ENCODE measurements at regions not wholly inside any gene's neighbourhood (a gene's known extent, or its start where the extent isn't known, plus 50 kb on each side); places are given as distances from the start of the nearest gene placed in this dataset.

DNA sequence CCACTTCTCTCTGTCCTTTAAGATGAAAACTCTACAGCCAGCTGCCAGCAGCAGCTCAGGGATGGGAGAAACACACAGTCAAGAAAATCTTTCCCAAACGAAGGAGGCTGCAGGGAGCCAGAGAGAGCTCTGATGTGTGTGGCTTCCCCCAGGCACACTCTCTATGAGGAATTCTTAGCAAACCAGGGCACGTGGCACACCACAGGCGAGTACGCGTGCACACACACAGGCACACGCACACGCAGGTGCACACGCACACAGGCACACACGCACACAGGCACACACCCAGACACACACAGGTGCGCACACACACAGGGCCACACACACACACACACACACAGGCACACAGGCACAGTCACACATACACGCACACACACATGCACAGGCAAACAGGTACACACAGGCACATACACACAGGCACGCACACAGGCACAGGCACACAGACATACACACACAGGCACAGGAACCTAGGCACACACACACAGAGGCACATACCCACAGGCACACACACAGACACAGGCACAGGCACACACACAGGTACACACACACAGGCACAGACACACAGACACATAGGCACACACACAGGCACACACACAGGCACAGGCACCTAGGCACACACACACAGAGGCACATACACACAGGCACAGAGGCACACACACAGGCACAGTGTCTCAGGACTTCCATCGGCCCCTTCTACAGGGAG, 91.5 kb upstream of the ATP2B2 start:
- Histone ChIP-seq H3K9me3 (ENCODE audit: low read length) (no peaks in the 10 kb centered on the region), H4K20me1 (ENCODE audit: insufficient read depth, low read length) (no peaks in the 10 kb centered on the region), H3K27ac (ENCODE audit: low read depth, low read length, poor library complexity, severe bottlenecking) (no peak overlapping the region), H3K4me2 (ENCODE audit: low read length) (no peak overlapping the region), H3K9me2 (ENCODE audit: insufficient read depth, low read length) (no peaks in the 10 kb centered on the region), H2AFZ (ENCODE audit: low read length) (no peak overlapping the region), H3K79me2 (ENCODE audit: insufficient read depth, low read depth, low read length) (no peaks in the 10 kb centered on the region), H3K36me3 (ENCODE audit: insufficient read depth, low read length) (no peaks in the 10 kb centered on the region), H3K4me1 (ENCODE audit: insufficient read depth, low read length, poor library complexity, severe bottlenecking) (peaks cover 5% of the 10 kb centered on the region), H3K4me3 (ENCODE audit: low read depth, low read length, poor library complexity, severe bottlenecking) (no peak overlapping the region)
- TF ChIP-seq, protein P1, sequence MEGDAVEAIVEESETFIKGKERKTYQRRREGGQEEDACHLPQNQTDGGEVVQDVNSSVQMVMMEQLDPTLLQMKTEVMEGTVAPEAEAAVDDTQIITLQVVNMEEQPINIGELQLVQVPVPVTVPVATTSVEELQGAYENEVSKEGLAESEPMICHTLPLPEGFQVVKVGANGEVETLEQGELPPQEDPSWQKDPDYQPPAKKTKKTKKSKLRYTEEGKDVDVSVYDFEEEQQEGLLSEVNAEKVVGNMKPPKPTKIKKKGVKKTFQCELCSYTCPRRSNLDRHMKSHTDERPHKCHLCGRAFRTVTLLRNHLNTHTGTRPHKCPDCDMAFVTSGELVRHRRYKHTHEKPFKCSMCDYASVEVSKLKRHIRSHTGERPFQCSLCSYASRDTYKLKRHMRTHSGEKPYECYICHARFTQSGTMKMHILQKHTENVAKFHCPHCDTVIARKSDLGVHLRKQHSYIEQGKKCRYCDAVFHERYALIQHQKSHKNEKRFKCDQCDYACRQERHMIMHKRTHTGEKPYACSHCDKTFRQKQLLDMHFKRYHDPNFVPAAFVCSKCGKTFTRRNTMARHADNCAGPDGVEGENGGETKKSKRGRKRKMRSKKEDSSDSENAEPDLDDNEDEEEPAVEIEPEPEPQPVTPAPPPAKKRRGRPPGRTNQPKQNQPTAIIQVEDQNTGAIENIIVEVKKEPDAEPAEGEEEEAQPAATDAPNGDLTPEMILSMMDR (conservative IDR thresholded peaks at IDR 0.05; ENCODE audit: low read length): no peak
- no peak for TF ChIP-seq EZH2phosphoT487 (IDR thresholded peaks at IDR 0.05; ENCODE audit: borderline replicate concordance, low read depth, low read length)
- CTCF ChIA-PET (ENCODE audit: unreplicated experiment): no interaction called here
- POLR2A ChIA-PET: no interaction called here
- intact Hi-C loops (cut with micrococcal nuclease; ENCODE audit: unreplicated experiment): no loop called here
- no peak for DNase-seq (ENCODE audit: low spot score)
- BruUV-seq (replicated peaks): no TSS peak

DNA sequence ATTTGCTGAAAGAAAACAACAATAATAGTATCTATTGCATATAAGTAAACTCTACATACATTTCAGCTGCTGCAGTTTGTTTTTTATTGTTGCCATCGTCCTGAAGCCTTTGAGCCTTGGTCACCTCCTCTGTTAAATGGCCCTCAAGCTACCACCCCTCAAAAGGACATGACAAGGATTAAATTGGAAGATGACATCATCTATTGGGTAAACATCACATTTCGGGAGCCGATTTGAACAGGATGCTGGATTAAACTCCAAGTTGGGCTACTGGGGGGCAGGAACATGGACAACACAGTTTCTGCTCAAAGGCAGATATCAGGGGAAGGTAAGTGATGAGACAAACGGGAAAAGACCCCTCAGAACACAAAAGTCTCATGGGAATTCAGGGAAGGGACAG, 92.3 kb upstream of the ATP2B2 start:
- CTCF ChIA-PET (ENCODE audit: unreplicated experiment): no interaction called here
- BruUV-seq (replicated peaks): no TSS peak
- no peak for TF ChIP-seq EZH2phosphoT487 (IDR thresholded peaks at IDR 0.05; ENCODE audit: borderline replicate concordance, low read depth, low read length)
- TF ChIP-seq, protein P1 (conservative IDR thresholded peaks at IDR 0.05; ENCODE audit: low read length): no peak
- Histone ChIP-seq H3K9me3 (ENCODE audit: low read length) (no peaks in the 10 kb centered on the region), H3K4me2 (ENCODE audit: low read length) (no peak overlapping the region), H3K9me2 (ENCODE audit: insufficient read depth, low read length) (no peaks in the 10 kb centered on the region), H3K36me3 (ENCODE audit: insufficient read depth, low read length) (no peaks in the 10 kb centered on the region), H3K4me3 (ENCODE audit: low read depth, low read length, poor library complexity, severe bottlenecking) (no peak overlapping the region), H3K27ac (ENCODE audit: low read depth, low read length, poor library complexity, severe bottlenecking) (no peak overlapping the region), H2AFZ (ENCODE audit: low read length) (no peak overlapping the region), H3K79me2 (ENCODE audit: insufficient read depth, low read depth, low read length) (no peaks in the 10 kb centered on the region), H3K4me1 (ENCODE audit: insufficient read depth, low read length, poor library complexity, severe bottlenecking) (peaks cover 13% of the 10 kb centered on the region), H4K20me1 (ENCODE audit: insufficient read depth, low read length) (no peaks in the 10 kb centered on the region)
- no peak for DNase-seq (ENCODE audit: low spot score)
- POLR2A ChIA-PET: no interaction called here
- intact Hi-C loops (cut with micrococcal nuclease; ENCODE audit: unreplicated experiment): no loop called here

DNA sequence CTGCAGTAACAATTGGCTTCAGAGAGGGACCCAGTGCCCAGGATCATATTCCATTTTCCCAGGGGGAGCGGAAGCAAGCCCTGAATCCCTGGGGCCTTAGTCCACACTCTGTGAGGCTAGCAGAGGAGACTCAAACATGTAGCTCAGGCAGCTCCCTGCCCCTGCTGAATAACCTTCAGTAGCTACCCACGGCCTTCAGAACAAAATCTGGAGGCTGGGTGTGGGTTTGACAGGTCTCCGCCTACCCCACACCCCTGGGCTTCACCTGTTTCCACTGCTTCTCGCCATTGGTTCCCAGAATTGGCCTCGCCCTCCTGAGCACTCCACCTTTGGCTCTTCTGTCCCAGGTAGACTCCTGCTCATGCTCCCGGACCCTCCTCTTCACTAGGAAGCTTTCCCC, 93.6 kb upstream of the ATP2B2 start:
- Histone ChIP-seq H3K9me3 (ENCODE audit: low read length) (no peaks in the 10 kb centered on the region), H2AFZ (ENCODE audit: low read length) (no peak overlapping the region), H4K20me1 (ENCODE audit: insufficient read depth, low read length) (no peaks in the 10 kb centered on the region), H3K9me2 (ENCODE audit: insufficient read depth, low read length) (no peaks in the 10 kb centered on the region), H3K79me2 (ENCODE audit: insufficient read depth, low read depth, low read length) (no peaks in the 10 kb centered on the region), H3K27ac (ENCODE audit: low read depth, low read length, poor library complexity, severe bottlenecking) (no peak overlapping the region), H3K4me2 (ENCODE audit: low read length) (no peak overlapping the region), H3K4me3 (ENCODE audit: low read depth, low read length, poor library complexity, severe bottlenecking) (no peak overlapping the region), H3K36me3 (ENCODE audit: insufficient read depth, low read length) (no peaks in the 10 kb centered on the region), H3K4me1 (ENCODE audit: insufficient read depth, low read length, poor library complexity, severe bottlenecking) (peaks cover 26% of the 10 kb centered on the region)
- BruUV-seq (replicated peaks): no TSS peak
- POLR2A ChIA-PET: no interaction called here
- intact Hi-C loops (cut with micrococcal nuclease; ENCODE audit: unreplicated experiment): no loop called here
- TF ChIP-seq EZH2phosphoT487 (IDR thresholded peaks at IDR 0.05; ENCODE audit: borderline replicate concordance, low read depth, low read length): no peak
- TF ChIP-seq, protein P1 (conservative IDR thresholded peaks at IDR 0.05; ENCODE audit: low read length): no peak
- CTCF ChIA-PET (ENCODE audit: unreplicated experiment): no interaction called here
- no peak for DNase-seq (ENCODE audit: low spot score)

Measured in OCI-LY7 (cell line).